HCT116 (cell line): ENCODE measurements at regions not wholly inside any gene's neighbourhood (a gene's known extent, or its start where the extent isn't known, plus 50 kb on each side); places are given as distances from the start of the nearest gene placed in this dataset.

Experiments
- ATAC-seq: fragments of 200-7000 bp; cut with Tn5 transposase; 2 replicates; pipeline ENCODE4 v1.9.1; 2020; ENCODE audit warnings: mild to moderate bottlenecking, moderate library complexity
- BruUV-seq: library from RNA; stranded (reverse); fragments of 400-500 nt; replicated peaks from 2 replicates; lab custom pipeline; 2021; lab: Mats Ljungman, UMichigan
- CTCF ChIA-PET: fragments of 300-600 bp; sonication (Branson Sonifier 250); formaldehyde crosslinking; loops from one replicate; lab custom pipeline; 2021; ENCODE audit warnings: antibody characterized with exemption; lab: Charles Lee
- POLR2A ChIA-PET: fragments of 300-600, 350-600 bp; sonication (Branson Sonifier 250); formaldehyde crosslinking; loops from one replicate; lab custom pipeline; 2021; ENCODE audit warnings: antibody characterized with exemption; lab: Charles Lee
- RAD21 ChIA-PET, 2 experiments: fragments of 300-600 bp; sonication (Branson Sonifier 250); formaldehyde crosslinking; loops; one replicate each; lab custom pipeline; 2023; ENCODE audit warnings: low total read pairs in 2 of 2; ENCODE audit not compliant: uncharacterized antibody in 2 of 2, unreplicated experiment in 2 of 2, low non-redundant PET in 1 of 2; lab: Charles Lee
- DNase-seq: peaks from one replicate; pipeline ENCODE4 v3.0.0-alpha.2; 2010; ENCODE audit warnings: low read depth, low spot score
- H2AFZ ChIP-seq: fragments of 200-600 bp; shearing (Covaris generic), sonication (generic); 2 replicates; pipeline ENCODE4 v1.6.1; 2017; ENCODE audit warnings: low read depth, mixed run types, mixed read lengths, antibody characterized with exemption, low read length; ENCODE audit not compliant: poor library complexity, severe bottlenecking
- H3K27ac ChIP-seq: 2 replicates; pipeline ENCODE4 v1.5.1; 2012; ENCODE audit warnings: low read depth, low read length
- H3K27me3 ChIP-seq: fragments of 200-600 bp; sonication (generic); 2 replicates; pipeline ENCODE4 v1.6.1; 2016; ENCODE audit warnings: mixed run types, low read length, mixed read lengths; ENCODE audit not compliant: insufficient read depth
- H3K36me3 ChIP-seq, 2 experiments: fragments of 200-500 bp in 1 of 2; fragments of 200-600 bp in 1 of 2; sonication (Bioruptor generic) in 1 of 2; sonication (generic) in 1 of 2; 2 replicates each; pipeline versions ENCODE4 v1.5.1 to v1.6.1; 2014 to 2016; ENCODE audit warnings: low read length in 2 of 2, inconsistent platforms in 1 of 2, mixed read lengths in 1 of 2, mixed run types in 1 of 2; ENCODE audit not compliant: insufficient read depth in 2 of 2, control insufficient read depth in 1 of 2
- H3K4me1 ChIP-seq, 2 experiments: fragments of 200-600 bp in 1 of 2; sonication (generic) in 1 of 2; 2 replicates each; pipeline versions ENCODE4 v1.5.1 to v1.6.1; 2012 to 2017; ENCODE audit warnings: low read length in 2 of 2, inconsistent platforms in 1 of 2, mild to moderate bottlenecking in 1 of 2, mixed read lengths in 1 of 2, mixed run types in 1 of 2, moderate library complexity in 1 of 2; ENCODE audit not compliant: insufficient read depth in 2 of 2, control insufficient read depth in 1 of 2
- H3K4me2 ChIP-seq: fragments of 200-600 bp; sonication (generic); 2 replicates; pipeline ENCODE4 v1.6.1; 2017; ENCODE audit warnings: mixed run types, low read length, mixed read lengths
- H3K4me3 ChIP-seq, 2 experiments: fragments of 200-600 bp in 1 of 2; sonication (generic) in 1 of 2; replicated peaks in 1 of 2; 2 replicates each; pipeline ENCODE4 v1.5.1; 2011 to 2016; ENCODE audit warnings: low read length in 2 of 2, control low read depth in 1 of 2, low read depth in 1 of 2, mild to moderate bottlenecking in 1 of 2, mixed read lengths in 1 of 2, mixed run types in 1 of 2
- H3K79me2 ChIP-seq: fragments of 200-600 bp; sonication (generic); 2 replicates; pipeline ENCODE4 v1.6.1; 2017; ENCODE audit warnings: mild to moderate bottlenecking, mixed run types, low read length, moderate library complexity, mixed read lengths; ENCODE audit not compliant: insufficient read depth
- H3K9ac ChIP-seq: fragments of 200-600 bp; sonication (generic); 2 replicates; pipeline ENCODE4 v1.6.1; 2016; ENCODE audit warnings: low read length, mixed read lengths
- H3K9me2 ChIP-seq: fragments of 200-600 bp; sonication (generic), shearing (Covaris generic); 2 replicates; pipeline ENCODE4 v1.6.1; 2017; ENCODE audit warnings: mixed run types, mild to moderate bottlenecking, moderate library complexity; ENCODE audit not compliant: insufficient read depth
- H3K9me3 ChIP-seq, 2 experiments: fragments of 200-500 bp in 1 of 2; fragments of 200-600 bp in 1 of 2; sonication (Bioruptor generic) in 1 of 2; sonication (generic) in 1 of 2; 2 replicates each; pipeline ENCODE4 v1.6.1; 2014 to 2017; ENCODE audit warnings: low read length in 2 of 2, mixed read lengths in 2 of 2, inconsistent platforms in 1 of 2, low read depth in 1 of 2, mild to moderate bottlenecking in 1 of 2, mixed run types in 1 of 2, moderate library complexity in 1 of 2; ENCODE audit not compliant: control insufficient read depth in 1 of 2, insufficient read depth in 1 of 2
- H4K20me1 ChIP-seq: fragments of 200-600 bp; sonication (generic), shearing (Covaris generic); 2 replicates; pipeline ENCODE4 v1.6.1; 2017; ENCODE audit warnings: mixed run types, mild to moderate bottlenecking, moderate library complexity; ENCODE audit not compliant: insufficient read depth
- CTCF ChIP-seq, 3 experiments: fragments of 200-600 bp in 1 of 3; sonication (generic) in 1 of 3; IDR thresholded peaks in 2 of 3; conservative IDR thresholded peaks in 1 of 3; 2 replicates each; pipeline ENCODE4 v1.5.1; 2012 to 2017; ENCODE audit warnings: low read depth in 2 of 3, low read length in 2 of 3, antibody characterized with exemption in 1 of 3, borderline replicate concordance in 1 of 3, control low read depth in 1 of 3, mild to moderate bottlenecking in 1 of 3, mixed read lengths in 1 of 3, mixed run types in 1 of 3, moderate library complexity in 1 of 3; ENCODE audit not compliant: insufficient read depth in 1 of 3
- EGR1 ChIP-seq: IDR thresholded peaks from 2 replicates; pipeline ENCODE4 v1.6.1; 2012; ENCODE audit warnings: low read depth
- JUND ChIP-seq: IDR thresholded peaks from 2 replicates; pipeline ENCODE4 v1.6.1; 2012
- MAX ChIP-seq: IDR thresholded peaks from 2 replicates; pipeline ENCODE4 v1.6.1; 2012
- POLR2A ChIP-seq: IDR thresholded peaks from 2 replicates; pipeline ENCODE4 v1.7.0; 2011; ENCODE audit warnings: borderline replicate concordance; ENCODE audit not compliant: insufficient read depth, insufficient read length; ENCODE audit errors: extremely low read depth
- REST ChIP-seq: IDR thresholded peaks from 2 replicates; pipeline ENCODE4 v1.6.1; 2012; ENCODE audit warnings: low read depth
- SP1 ChIP-seq: IDR thresholded peaks from 2 replicates; pipeline ENCODE4 v1.6.1; 2012; ENCODE audit warnings: low read depth
- TCF7L2 ChIP-seq: IDR thresholded peaks from 2 replicates; pipeline ENCODE4 v1.7.0; 2011; ENCODE audit warnings: borderline replicate concordance, inconsistent platforms; ENCODE audit not compliant: insufficient read depth, insufficient read length; ENCODE audit errors: extremely low read depth
- YY1 ChIP-seq: IDR thresholded peaks from 2 replicates; pipeline ENCODE4 v1.6.1; 2011; ENCODE audit warnings: low read length, low read depth, moderate library complexity, mild to moderate bottlenecking; ENCODE audit not compliant: insufficient replicate concordance; ENCODE audit errors: extremely low read depth
- ZNF274 ChIP-seq: fragments of 200-500 bp; sonication (Bioruptor generic); IDR thresholded peaks from 2 replicates; pipeline ENCODE4 v1.6.1; 2014; ENCODE audit warnings: mild to moderate bottlenecking, low read depth, low read length, inconsistent platforms
- intact Hi-C: fragments of 100-400 bp; cut with micrococcal nuclease; formaldehyde crosslinking; loops from 2 replicates; pipeline ENCODE4 v1.10.0; 2022

- ChIA-PET CTCF (no interaction called here), POLR2A (no interaction called here), RAD21 (no interaction called here)
- DNase-seq (no peak), ATAC-seq (no peak)
- no peak overlapping the region for H2AFZ ChIP-seq
- no peaks in the 10 kb centered on the region for H3K4me1 ChIP-seq
- intact Hi-C loops = no loop called here
- no peak overlapping the region for H3K9ac ChIP-seq
- no peaks in the 10 kb centered on the region for H3K79me2 ChIP-seq
- H3K36me3 ChIP-seq = no peaks in the 10 kb centered on the region
- TF ChIP-seq TCF7L2 = no peak
- TF ChIP-seq YY1 = no peak
- no peak for TF ChIP-seq ZNF274
- TF ChIP-seq POLR2A = no peak
- no peak for TF ChIP-seq MAX
- no peak for TF ChIP-seq EGR1
- no peak for TF ChIP-seq SP1
- TF ChIP-seq JUND = no peak
- TF ChIP-seq REST = no peak
- TF ChIP-seq CTCF (IDR thresholded peaks at IDR 0.05 in 2 of 3, conservative IDR thresholded peaks at IDR 0.05 in 1 of 3; ENCODE audit: borderline replicate concordance in 1 of 3, insufficient read depth in 1 of 3, low read depth in 2 of 3, low read length in 2 of 3) = no peak
- H3K9me2 ChIP-seq = no peaks in the 10 kb centered on the region
- no peak overlapping the region for H3K4me2 ChIP-seq
- H3K27me3 ChIP-seq = no peaks in the 10 kb centered on the region
- no peak overlapping the region for H3K4me3 ChIP-seq
- BruUV-seq = no TSS peak
- H4K20me1 ChIP-seq = no peaks in the 10 kb centered on the region
- H3K27ac ChIP-seq = no peak overlapping the region
- no peaks in the 10 kb centered on the region for H3K9me3 ChIP-seq
Observed at GRCh38 chr6:104580452-104580851, 279.3 kb downstream of the HACE1 start.
